NB4 (cell line): ENCODE measurements at regions not wholly inside any gene's neighbourhood (a gene's known extent, or its start where the extent isn't known, plus 50 kb on each side); places are given as distances from the start of the nearest gene placed in this dataset.

Source experiments
- POLR2A ChIP-seq: IDR thresholded peaks from 2 replicates; pipeline ENCODE4 v1.6.1; 2011; ENCODE audit warnings: mild to moderate bottlenecking; ENCODE audit not compliant: insufficient read length; ENCODE audit errors: extremely low read depth
- TF ChIP-seq, protein P1 (sequence below): IDR thresholded peaks from one replicate; pipeline ENCODE4 v1.5.1; 2012; ENCODE audit warnings: low read depth, low read length
- TF ChIP-seq, protein P2 (sequence below): IDR thresholded peaks from 2 replicates; pipeline ENCODE4 v1.6.1; 2011; ENCODE audit warnings: low read depth, low read length

DNA sequence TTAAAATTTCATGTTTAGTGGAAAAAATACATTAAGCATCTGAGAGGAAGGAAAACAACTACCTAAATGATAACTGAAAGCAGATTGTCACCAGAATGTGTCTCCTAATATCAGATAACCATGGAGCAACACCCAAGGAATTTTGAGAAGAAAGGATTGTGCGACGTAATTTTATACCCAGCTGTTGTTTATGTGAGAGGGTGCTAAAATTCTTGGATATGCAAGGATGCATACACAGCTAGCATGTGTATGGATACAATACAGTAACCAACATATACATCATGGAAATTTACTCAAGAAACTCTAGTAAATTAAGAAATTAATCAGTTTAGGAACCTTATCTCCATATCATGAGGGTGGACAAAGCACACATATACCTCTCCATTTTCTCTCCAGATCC, 290.9 kb downstream of the HS3ST3A1 start:
- TF ChIP-seq, protein P1, sequence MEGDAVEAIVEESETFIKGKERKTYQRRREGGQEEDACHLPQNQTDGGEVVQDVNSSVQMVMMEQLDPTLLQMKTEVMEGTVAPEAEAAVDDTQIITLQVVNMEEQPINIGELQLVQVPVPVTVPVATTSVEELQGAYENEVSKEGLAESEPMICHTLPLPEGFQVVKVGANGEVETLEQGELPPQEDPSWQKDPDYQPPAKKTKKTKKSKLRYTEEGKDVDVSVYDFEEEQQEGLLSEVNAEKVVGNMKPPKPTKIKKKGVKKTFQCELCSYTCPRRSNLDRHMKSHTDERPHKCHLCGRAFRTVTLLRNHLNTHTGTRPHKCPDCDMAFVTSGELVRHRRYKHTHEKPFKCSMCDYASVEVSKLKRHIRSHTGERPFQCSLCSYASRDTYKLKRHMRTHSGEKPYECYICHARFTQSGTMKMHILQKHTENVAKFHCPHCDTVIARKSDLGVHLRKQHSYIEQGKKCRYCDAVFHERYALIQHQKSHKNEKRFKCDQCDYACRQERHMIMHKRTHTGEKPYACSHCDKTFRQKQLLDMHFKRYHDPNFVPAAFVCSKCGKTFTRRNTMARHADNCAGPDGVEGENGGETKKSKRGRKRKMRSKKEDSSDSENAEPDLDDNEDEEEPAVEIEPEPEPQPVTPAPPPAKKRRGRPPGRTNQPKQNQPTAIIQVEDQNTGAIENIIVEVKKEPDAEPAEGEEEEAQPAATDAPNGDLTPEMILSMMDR: no peak
- TF ChIP-seq POLR2A: no peak
- TF ChIP-seq, protein P2, sequence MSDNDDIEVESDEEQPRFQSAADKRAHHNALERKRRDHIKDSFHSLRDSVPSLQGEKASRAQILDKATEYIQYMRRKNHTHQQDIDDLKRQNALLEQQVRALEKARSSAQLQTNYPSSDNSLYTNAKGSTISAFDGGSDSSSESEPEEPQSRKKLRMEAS: no peak
